ENCODE measurements at regions not wholly inside any gene's neighbourhood (a gene's known extent, or its start where the extent isn't known, plus 50 kb on each side); places are given as distances from the start of the nearest gene placed in this dataset.

- TF ChIP-seq POLR2A (IDR thresholded peaks at IDR 0.05) = no peak
- no peak for TF ChIP-seq CTCF (IDR thresholded peaks at IDR 0.05)
Observed at GRCh38 chrX:99973572-99974226, 436.4 kb downstream of the PCDH19 start.
